ENCODE measurements at regions not wholly inside any gene's neighbourhood (a gene's known extent, or its start where the extent isn't known, plus 50 kb on each side); places are given as distances from the start of the nearest gene placed in this dataset.

DNA sequence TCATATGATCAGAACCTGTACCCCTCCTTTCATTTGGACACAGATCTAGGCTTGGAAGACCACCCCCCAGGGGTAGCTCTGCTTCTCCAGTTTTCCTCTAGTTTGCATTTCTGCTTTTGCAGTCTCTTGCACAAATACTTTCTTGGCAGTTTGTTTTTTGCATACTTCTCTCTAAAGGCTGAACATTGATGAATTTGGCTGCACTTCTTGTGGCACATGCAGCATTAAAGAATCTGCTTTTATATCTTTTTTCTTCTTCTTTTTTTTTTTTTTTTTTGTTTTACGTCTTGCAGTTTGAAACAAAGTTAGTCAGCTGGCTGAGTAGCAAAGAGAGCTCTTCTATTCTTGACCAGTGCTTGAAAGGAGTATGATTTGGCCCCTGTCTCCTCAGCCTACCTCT, 273.0 kb downstream of the GLUD2 start:
- DNase-seq (no peak), ATAC-seq (ENCODE audit: poor library complexity) (no peak)
- ChIA-PET CTCF (no interaction called here), POLR2A (no interaction called here)
- Histone ChIP-seq H3K27ac (ENCODE audit: low read depth in 1 of 2, low read length in 2 of 2) (no peak overlapping the region), H3K27me3 (ENCODE audit: control insufficient read depth in 1 of 2, insufficient read depth in 2 of 2, low read length in 2 of 2) (no peaks in the 10 kb centered on the region), H3K36me3 (ENCODE audit: insufficient read depth, low read length) (no peaks in the 10 kb centered on the region), H3K4me1 (ENCODE audit: insufficient read depth, low read length) (no peaks in the 10 kb centered on the region), H3K4me3 (ENCODE audit: low read length) (no peak overlapping the region), H3K9me3 (ENCODE audit: control insufficient read depth in 1 of 2, insufficient read depth in 1 of 2, low read length in 2 of 2) (no peaks in the 10 kb centered on the region)
- intact Hi-C loops (cut with DNase I, micrococcal nuclease) = no loop called here
- Mint-ChIP-seq H3K4me3 (no peak overlapping the region), H3K36me3 (ENCODE audit: low read depth) (no peaks in the 10 kb centered on the region), H3K9me3 (no peaks in the 10 kb centered on the region), H3K27me3 (no peaks in the 10 kb centered on the region), H3K27ac (no peak overlapping the region), H3K4me1 (ENCODE audit: low read depth) (no peaks in the 10 kb centered on the region)
- TF ChIP-seq, protein P1, sequence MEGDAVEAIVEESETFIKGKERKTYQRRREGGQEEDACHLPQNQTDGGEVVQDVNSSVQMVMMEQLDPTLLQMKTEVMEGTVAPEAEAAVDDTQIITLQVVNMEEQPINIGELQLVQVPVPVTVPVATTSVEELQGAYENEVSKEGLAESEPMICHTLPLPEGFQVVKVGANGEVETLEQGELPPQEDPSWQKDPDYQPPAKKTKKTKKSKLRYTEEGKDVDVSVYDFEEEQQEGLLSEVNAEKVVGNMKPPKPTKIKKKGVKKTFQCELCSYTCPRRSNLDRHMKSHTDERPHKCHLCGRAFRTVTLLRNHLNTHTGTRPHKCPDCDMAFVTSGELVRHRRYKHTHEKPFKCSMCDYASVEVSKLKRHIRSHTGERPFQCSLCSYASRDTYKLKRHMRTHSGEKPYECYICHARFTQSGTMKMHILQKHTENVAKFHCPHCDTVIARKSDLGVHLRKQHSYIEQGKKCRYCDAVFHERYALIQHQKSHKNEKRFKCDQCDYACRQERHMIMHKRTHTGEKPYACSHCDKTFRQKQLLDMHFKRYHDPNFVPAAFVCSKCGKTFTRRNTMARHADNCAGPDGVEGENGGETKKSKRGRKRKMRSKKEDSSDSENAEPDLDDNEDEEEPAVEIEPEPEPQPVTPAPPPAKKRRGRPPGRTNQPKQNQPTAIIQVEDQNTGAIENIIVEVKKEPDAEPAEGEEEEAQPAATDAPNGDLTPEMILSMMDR (IDR thresholded peaks at IDR 0.05) = no peak

DNA sequence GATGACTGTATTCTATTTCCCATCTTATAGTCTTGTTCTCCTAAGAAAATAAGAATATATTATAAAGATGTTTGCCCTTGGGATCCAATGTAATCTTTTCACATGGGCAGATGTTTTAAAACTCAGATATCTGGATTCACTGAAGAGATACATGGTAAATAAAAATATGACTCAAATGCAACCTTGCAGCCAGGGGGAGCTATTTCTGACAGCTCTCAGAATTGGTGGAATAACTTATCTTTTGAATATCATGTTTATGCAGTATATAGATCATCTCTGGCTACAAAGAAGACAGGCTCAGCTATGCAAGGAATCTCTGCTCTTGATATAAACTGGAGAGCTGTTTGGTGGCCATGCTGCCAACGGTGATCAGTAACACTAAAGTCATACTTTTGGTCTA, 274.7 kb downstream of the GLUD2 start:
- Mint-ChIP-seq H3K4me3 (no peak overlapping the region), H3K27ac (no peak overlapping the region), H3K4me1 (ENCODE audit: low read depth) (no peaks in the 10 kb centered on the region), H3K27me3 (no peaks in the 10 kb centered on the region), H3K36me3 (ENCODE audit: low read depth) (no peaks in the 10 kb centered on the region), H3K9me3 (no peaks in the 10 kb centered on the region)
- no peak for DNase-seq
- H3K4me3 ChIP-seq (ENCODE audit: low read length) = no peak overlapping the region
- POLR2A ChIA-PET = no interaction called here
- intact Hi-C loops (cut with DNase I, micrococcal nuclease) = no loop called here
- no peaks in the 10 kb centered on the region for H3K27me3 ChIP-seq (ENCODE audit: control insufficient read depth in 1 of 2, insufficient read depth in 2 of 2, low read length in 2 of 2)
- ATAC-seq (ENCODE audit: poor library complexity) = no peak
- H3K27ac ChIP-seq (ENCODE audit: low read depth in 1 of 2, low read length in 2 of 2) = no peak overlapping the region
- CTCF ChIA-PET = no interaction called here
- TF ChIP-seq, protein P1 (IDR thresholded peaks at IDR 0.05) = no peak
- no peaks in the 10 kb centered on the region for H3K36me3 ChIP-seq (ENCODE audit: insufficient read depth, low read length)
- no peaks in the 10 kb centered on the region for H3K9me3 ChIP-seq (ENCODE audit: control insufficient read depth in 1 of 2, insufficient read depth in 1 of 2, low read length in 2 of 2)
- H3K4me1 ChIP-seq (ENCODE audit: insufficient read depth, low read length) = no peaks in the 10 kb centered on the region

DNA sequence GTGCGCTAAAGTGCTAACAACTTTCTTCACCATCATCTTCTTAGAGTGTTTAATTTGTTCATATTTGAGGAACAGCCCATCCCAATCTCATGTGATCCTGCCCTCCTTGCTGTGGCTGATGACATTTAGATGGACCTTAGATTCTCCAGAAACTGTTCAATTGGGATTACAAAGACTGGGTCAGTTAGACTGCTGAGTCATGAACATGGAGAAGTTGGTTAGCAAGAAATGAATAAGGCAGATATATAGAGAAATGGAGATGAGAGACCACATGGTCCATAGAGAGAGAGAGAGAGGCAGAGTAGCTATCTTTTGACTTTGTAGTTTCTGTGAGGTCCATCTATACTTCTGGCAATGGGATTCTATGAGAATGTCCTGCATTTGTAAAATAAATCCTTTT, 275.9 kb downstream of the GLUD2 start:
- Mint-ChIP-seq H3K9me3 (no peaks in the 10 kb centered on the region), H3K27me3 (no peaks in the 10 kb centered on the region), H3K27ac (no peak overlapping the region), H3K4me1 (ENCODE audit: low read depth) (no peaks in the 10 kb centered on the region), H3K36me3 (ENCODE audit: low read depth) (no peaks in the 10 kb centered on the region), H3K4me3 (no peak overlapping the region)
- Histone ChIP-seq H3K36me3 (ENCODE audit: insufficient read depth, low read length) (no peaks in the 10 kb centered on the region), H3K9me3 (ENCODE audit: control insufficient read depth in 1 of 2, insufficient read depth in 1 of 2, low read length in 2 of 2) (no peaks in the 10 kb centered on the region), H3K4me3 (ENCODE audit: low read length) (no peak overlapping the region), H3K27me3 (ENCODE audit: control insufficient read depth in 1 of 2, insufficient read depth in 2 of 2, low read length in 2 of 2) (no peaks in the 10 kb centered on the region), H3K27ac (ENCODE audit: low read depth in 1 of 2, low read length in 2 of 2) (no peak overlapping the region), H3K4me1 (ENCODE audit: insufficient read depth, low read length) (no peaks in the 10 kb centered on the region)
- TF ChIP-seq, protein P1 (IDR thresholded peaks at IDR 0.05) = no peak
- ChIA-PET CTCF (no interaction called here), POLR2A (no interaction called here)
- ATAC-seq (ENCODE audit: poor library complexity) (no peak), DNase-seq (no peak)
- intact Hi-C loops (cut with DNase I, micrococcal nuclease) = no loop called here
